GM19455 (cell line): ENCODE measurements at regions not wholly inside any gene's neighbourhood (a gene's known extent, or its start where the extent isn't known, plus 50 kb on each side); places are given as distances from the start of the nearest gene placed in this dataset.

Experiments used
- ATAC-seq: cut with Tn5 transposase; IDR thresholded peaks from one replicate; pipeline ENCODE4 v1.9.1; 2021; ENCODE audit not compliant: unreplicated experiment

DNA sequence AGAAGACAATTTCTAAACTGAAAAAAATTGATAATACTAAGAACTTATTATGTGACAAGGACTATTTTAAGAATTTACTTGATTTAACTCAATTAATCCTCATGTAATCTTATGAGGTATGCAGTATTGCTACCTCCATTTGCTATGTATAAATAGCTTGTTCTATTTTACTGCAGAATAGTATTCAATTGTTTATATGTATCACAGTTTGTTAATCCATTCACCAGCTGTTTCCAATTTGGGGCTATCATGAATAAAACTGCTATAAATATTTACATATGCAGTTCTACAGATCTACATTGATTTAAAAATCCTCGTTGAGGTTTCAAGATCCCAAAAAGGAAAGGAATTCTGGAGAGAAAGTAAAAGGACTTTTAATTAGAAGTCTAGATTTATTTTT, 54.8 kb upstream of the DOCK10 start:
- no peak for ATAC-seq
